NCI-H2227 treated with DMSO at 0.1 percent for 48 hours (cell line): ENCODE measurements at regions not wholly inside any gene's neighbourhood (a gene's known extent, or its start where the extent isn't known, plus 50 kb on each side); places are given as distances from the start of the nearest gene placed in this dataset.
"Not testable (repeated sequence)": the region's sequence is repeated elsewhere in the genome, so short reads cannot be mapped to it uniquely, and the experiment has no call there.

ENCODE experiments used
- DNase-seq: peaks from one replicate; lab custom pipeline; 2025; lab: John Stamatoyannopoulos, UW

DNA sequence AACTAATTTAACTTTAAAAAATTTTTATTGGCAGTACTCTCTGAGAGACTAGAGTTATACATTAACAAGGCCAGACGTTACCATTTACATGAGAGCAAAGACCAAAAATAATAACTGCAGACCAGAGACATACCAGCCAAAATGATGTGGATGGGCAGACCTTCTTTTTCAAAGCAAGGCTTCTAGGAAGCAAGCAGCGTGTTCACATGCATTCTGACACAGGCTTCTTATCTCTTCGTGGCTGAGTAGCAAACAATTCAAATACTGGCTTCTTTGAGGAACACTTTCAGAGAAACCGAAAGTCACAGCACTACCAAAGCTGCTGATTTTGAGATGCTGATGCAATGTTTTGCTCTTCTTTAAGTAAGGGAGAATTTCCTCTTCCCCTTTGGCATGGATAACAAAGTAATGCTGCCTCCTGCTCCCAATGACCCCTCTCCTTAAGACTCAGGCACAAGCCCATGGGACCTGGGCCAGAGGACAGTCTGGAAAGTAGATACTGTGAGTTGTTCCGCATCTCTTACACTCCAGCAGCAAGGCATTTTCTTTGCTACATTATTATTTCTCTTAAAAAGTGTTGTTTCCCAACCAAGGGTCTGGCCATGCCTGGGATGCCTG, 181.9 kb downstream of the MREG start:
- DNase-seq: no peak

DNA sequence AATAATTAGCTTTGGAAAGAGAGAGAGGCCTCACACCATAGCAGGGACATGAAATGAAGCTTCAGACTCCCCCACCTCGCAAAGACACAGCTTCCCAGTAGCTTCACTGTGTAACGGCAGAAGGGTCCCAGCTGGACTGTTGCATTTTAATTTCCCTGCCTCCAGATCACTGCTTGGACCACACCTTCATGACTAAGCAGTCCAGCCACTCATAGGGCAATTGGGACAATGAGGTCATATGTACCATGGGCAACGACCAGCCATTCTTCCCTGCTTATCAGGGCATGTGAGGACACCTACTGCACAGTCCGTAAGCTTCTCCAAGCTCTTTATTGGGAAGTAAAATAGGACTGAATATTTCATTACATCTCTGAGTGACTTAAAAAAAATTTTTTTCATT, 183.0 kb downstream of the MREG start:
- DNase-seq: no peak

DNA sequence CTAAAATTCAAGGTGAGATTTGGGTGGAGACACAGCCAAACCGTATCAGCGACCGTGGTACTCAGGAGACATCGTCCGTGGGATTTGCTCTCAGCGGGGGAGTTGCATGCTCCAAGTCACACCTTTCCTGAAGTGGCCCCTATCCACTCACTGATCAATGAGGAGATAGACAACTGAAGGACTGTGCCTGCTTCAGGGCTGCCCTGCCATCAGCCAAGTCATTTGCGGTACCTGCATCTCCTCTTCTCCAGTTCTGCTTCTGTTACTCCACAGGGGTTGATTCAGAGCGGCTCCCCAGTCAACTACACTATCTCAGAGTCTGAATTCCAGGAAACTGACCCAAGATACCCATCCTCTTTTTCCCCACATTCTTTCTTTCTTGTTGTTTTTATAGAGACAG, 184.1 kb downstream of the MREG start:
- no peak for DNase-seq

DNA sequence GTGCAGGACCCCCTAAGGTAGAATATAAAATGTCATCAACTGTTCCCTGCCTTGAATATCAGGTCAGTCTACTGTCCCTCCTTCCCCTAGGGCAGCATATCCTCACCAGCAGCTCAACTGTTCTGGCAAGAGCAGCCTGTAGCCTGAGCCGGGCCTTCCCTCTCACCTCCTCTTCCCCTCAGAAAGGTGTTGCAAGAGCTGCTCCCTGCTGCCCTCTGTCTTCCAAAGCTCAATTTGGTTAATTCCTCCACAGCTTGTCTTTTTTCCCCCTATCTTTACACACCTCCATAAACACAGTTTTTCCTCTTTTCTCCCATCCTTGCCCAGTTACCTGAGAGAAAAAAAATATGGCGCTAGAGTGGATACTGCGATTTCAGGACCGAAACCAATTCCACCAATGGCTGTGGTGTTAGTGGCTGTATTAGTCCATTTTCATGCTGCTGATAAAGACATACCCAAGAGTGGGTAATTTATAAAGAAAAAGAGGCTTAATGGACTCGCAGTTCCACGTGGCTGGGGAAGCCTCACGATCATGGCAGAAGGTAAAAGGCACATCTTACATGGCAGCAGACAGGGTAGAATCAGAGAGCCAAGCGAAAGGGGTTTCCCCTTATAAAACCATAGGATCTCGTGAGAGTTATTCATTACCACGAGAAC, 184.7 kb downstream of the MREG start:
- no peak for DNase-seq

DNA sequence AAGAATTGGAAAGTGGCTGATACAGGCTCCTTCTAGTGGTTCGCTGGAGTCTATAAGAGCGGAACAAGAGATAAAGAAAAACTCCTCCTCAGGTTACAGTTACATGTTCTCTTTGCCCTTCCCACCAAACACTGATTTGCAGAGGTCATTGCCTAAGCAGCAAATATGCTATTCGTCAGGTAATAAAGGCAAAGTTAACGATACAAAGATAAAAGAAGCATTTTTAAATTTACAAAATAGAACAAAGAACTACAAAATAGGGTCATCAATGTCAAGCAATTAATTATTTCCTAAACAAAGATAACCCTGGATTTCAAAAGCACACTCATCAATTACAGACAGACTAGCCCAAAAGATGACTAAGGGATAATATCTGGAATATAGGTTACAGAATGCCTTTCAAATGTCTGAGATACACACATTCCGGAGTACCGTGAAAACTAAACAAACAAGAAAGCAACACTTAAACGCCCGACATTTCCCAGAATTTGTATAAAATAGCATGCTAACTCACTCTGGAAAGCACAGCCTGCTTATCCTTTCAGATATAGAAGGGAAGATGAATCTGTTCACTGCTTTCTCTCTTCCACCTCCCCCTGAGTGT, 186.4 kb downstream of the MREG start:
- DNase-seq: no peak

DNA sequence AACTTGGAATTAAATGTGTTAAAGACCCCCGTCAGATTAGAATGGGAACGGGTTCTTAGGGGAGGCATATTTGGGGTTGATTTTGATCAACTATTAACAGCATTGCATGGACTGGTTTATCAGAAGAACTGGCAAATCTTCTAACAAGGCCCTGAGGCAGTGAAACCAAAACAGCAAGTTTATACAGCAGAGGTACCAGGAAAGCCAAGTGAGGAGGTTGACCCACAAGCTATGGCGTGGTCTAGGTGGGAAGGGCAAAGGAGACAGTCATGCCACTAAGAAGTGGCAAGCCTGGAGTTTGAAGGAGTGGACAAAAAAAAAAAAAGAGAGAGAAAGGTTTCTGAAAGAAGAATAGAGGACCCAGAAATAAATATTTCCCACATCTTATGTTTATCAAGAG, 187.0 kb downstream of the MREG start:
- DNase-seq: no peak

DNA sequence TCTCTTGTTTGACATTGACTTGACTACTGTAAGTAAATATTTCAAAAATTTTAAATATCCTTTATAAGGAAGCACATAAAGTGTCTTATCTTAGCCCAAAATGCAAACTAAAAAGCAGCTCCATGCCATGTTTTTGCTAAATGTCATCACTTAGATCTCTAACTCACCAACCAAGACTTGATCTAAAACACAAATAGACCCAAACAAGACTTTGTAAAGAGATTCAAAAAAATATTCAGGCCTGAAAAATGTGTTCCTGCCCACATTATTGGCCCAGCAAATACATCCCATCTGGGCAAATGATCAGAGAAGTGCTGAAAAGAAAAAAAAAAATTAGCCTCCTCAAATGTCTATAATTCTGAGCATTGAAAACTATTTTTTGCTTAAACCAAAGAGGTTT, 187.6 kb downstream of the MREG start:
- DNase-seq: no peak

DNA sequence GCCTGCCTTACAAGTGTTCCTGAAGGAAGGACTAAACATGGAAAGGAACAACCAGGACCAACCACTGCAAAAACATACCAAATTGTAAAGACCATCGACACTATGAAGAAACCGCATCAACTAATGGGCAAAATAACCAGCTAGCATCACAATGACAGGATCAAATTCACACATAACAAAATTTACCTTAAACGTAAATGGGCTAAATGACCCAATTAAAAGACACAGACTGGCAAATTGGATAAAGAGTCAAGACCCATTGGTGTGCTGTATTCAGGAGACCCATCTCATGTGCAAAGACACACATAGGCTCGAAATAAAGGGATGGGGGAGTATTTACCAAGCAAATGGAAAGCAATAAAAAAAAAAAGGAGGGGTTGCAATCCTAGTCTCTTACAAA, 192.1 kb downstream of the MREG start:
- DNase-seq: not testable (repeated sequence)

DNA sequence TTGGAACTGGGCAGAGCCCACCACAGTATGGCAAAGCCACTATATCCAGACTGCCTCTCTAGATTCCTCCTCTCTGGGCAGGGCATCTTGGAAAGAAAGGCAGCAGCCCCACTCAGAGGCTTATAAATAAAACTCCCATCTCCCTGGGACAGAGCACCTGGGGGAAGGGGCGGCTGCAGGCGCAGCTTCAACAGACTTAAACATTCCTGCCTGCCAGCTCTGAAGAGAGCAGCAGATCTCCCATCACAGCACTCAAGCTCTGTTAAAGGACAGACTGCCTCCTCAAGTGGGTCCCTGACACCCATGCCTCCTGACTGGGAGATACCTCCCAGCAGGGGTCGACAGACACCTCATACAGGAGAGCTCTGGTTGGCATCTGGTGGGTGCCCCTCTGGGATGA, 193.6 kb downstream of the MREG start:
- DNase-seq: not testable (repeated sequence)

DNA sequence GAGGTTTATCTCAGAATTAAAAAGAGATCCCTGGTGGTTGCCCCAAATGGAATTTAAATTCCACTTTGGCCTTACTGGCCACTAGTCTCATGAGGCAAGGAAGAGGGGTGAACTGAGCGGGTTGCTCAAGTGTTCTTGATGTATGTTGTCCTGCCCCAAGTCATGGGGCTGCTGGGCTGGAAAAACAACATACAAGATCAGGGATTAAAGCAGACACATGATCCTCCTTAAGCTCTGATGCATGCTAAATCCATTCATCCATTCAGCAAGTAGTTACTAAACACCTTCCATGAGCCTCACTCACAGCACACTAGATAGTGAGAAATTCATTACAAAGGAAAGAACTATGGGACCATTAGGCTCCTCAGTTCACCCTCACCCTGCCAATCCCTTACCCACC, 196.3 kb downstream of the MREG start:
- no peak for DNase-seq

DNA sequence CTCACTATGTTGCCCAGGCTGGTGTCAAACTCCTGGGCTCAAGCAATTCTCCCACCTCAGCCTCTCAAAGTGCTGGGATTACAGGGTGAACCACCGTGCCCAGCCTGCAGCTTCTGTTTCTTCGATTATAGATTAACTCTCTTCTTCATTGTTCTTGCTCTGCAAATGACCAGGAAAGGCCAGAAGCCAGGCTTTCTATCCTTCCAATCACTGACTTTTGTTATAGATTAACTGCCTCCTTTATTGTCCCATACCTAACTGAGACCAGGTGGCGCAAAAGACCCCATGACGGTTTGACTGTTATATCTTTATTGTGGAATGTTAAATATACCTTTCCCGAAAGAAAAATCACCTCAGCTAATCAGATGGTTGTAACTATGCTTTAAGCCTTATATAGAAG, 196.9 kb downstream of the MREG start:
- no peak for DNase-seq

DNA sequence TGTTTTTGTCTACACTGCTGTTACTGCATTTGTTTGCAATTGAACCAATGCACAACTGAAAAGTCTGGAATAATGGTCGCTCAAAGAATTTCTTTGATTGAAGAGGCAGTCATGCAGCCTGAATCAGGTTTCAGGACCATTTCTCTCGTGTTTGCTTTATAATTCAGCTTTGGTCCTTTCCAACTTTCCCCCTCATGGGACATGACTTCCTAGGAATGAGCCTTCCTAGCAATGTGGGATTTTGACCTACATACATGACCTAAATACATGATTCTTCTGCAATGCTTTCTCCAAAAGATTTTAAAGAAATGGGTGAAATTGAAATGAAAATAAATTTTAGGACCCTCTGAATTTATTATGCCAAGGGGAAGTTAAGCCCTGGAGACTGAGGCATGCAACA, 197.4 kb downstream of the MREG start:
- DNase-seq: no peak

DNA sequence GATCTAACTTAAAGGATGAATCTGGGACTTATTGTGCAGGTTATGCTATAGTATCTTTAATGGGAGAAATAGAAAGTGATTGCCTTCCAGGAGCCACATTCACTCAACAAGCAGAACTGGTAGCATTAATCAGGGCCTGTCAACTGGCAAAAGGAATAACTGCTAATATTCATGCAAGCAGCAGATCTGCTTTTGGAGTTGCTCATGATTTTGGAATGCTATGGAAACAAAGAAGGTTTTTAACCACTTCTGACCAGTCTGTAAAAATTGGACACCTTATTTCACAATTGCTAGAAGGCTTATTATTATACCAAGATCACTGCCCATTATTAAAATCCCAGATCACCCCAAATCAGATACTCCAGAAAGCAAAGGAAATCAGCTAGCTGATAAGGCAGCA, 200.4 kb downstream of the MREG start:
- no peak for DNase-seq

DNA sequence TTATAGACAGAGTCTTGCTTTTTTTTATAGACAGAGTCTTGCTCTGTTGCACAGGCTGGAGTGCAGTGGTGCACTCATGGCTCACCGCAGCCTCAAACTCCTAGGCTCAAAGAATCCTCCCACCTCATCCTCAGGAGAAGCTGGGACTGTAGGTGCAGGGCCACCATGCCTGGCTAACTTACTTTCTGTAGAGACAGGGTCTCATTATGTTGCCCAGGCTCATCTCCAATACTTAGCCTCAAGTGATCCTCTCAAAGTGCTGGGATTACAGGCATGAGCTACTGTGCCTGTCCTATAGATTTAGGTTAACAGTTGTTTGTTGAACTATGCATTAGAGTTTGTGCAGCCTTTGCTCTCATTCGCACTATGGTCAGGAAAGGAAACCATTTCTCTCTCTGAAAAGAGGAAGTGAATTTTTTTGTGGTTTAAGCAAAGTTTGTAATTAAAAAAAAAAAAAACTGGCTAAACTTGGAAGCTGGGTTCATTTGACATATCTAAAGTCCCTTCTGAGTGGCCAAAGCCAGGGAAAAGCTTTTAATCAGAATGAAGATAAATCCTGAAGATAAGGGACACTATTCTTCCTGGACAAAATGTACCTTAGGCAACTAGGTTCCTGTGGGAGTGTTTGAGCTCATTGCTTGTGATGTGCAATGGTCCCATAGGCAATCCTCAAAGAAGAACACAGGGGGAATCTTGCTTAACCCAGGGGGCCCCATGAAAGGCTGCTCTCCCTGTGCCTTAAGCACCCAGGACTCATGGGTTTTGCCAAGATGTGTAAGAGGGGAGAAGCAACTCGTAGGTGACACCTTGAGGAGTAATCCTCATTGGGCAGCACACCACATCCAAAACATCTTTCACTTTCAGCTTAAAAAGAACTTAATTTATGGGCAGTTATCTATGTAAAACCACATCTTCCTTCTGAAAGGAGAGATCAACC, 201.7 kb downstream of the MREG start:
- no peak for DNase-seq

DNA sequence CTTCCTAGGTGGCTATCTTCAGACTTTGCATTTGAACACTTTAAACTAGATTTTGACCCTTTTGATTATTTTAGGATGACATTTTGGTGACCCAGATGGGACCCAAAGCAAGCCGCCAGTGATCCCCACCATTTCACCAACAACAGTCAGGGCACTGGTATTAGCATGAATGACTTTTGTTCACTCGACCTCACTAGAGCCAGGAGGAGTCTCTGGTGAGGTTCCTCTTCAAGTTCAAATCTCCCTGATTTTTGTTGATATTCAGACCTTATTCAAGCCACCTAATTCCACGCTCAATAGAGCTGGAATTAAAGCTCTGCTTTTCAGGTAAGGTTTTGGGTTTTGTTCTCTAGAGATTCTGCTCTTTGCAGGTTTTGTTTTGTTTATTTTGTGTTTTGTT, 202.3 kb downstream of the MREG start:
- DNase-seq: no peak

DNA sequence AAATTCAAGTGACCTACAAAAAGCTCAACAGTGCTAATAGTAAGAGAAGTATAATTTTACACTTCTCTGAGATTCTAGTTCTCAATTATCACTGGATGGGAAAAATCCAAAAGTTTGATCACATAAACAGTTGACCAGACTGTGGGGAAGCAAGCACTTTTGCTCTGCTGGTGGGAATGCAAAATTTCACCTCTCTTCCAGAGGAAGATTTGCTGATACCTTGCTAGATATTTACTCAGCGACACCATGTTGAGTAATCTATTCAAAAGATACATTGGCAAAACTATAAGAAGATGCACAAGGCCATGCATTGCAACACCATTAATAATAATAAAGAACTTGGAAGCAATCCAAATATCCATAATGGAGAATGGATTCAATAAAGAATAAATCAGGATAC, 204.4 kb downstream of the MREG start:
- DNase-seq: no peak

DNA sequence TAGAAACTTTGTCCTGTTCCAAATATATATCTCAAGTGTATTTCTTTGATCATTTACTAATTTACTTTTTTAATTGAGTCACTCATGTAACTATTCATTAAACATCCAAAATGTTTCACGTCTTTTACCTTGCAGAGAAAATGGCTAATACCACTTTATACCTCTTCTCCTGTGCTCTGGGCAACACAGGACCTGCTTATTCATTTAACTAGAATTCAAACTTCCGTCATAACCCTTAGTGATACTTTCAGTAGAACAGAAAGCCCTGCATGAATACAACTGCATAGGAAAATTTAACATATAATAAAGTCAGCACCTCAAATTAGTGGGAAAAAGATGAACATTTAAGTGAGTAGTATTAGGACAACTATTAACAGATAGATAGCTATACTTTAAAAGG, 205.2 kb downstream of the MREG start:
- no peak for DNase-seq

DNA sequence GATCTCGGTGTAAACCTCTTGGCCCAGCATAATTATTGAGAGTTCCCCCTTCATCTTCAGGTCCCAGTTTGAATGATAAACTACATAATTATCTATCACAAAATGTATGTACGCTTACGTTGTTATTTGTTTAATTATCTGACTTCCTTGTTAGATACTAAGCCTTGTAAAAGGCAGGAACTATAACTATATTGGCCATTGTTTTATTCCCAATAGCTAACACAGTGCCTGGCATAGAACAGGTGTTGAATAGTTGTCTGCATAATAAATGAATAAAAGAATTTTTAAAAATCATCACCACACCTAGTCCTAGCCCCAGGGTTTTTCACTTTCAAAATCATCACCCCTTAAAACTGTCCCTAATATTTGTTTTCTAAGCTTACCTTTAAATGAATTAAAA, 207.9 kb downstream of the MREG start:
- DNase-seq: no peak

DNA sequence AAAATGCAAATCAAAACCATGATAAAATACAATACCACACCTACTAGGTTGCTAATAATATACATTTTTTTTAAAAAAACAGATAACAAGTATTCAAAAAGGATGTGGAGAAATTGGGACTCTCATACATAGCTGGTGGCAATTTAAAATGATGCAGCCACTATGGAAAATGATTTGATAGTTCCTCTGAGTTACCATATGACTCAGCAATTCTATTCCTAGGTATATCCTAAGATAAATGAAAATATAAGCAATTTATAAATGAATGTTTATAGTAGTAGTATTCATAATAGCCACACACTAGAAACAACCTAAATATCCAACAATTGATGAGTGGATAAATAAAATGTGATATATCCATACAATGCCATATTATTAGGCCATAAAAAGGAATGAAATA, 210.2 kb downstream of the MREG start:
- no peak for DNase-seq

DNA sequence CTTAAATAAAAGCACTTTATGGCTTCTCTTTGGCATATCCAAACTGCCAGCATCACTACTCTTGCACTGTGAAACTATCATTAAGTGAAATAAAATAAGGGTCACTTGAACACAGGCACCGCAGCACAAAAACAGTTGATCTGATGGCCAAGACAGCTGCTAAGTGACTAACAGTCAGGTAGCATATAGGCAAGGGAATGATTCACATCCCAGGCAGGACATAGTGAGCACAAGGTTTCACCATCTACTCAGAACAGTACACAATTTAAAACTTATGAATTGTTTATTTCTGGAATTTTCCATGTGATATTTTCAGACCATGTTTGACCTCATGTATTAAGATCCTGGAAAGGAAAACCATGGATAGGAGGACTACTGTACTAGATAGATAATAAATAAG, 214.2 kb downstream of the MREG start:
- DNase-seq: no peak

DNA sequence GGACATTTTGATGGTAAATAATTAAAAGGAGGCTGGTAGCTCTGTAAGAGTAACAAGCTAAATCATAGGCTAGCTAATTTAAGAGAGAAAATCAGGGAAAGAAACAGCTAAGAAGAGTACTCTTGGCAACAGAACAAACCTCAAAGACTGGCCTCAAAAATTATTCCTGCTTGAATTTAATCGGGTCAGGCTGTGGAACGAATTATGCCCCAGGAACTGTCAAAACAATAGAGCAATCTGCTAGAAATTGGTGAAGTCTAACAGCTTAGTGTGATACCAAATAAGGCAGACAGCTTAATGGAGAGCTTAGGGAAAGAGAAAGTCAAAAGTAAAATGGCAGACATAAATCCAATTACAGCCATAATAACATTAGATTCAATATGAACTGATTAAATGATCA, 215.7 kb downstream of the MREG start:
- DNase-seq: no peak

DNA sequence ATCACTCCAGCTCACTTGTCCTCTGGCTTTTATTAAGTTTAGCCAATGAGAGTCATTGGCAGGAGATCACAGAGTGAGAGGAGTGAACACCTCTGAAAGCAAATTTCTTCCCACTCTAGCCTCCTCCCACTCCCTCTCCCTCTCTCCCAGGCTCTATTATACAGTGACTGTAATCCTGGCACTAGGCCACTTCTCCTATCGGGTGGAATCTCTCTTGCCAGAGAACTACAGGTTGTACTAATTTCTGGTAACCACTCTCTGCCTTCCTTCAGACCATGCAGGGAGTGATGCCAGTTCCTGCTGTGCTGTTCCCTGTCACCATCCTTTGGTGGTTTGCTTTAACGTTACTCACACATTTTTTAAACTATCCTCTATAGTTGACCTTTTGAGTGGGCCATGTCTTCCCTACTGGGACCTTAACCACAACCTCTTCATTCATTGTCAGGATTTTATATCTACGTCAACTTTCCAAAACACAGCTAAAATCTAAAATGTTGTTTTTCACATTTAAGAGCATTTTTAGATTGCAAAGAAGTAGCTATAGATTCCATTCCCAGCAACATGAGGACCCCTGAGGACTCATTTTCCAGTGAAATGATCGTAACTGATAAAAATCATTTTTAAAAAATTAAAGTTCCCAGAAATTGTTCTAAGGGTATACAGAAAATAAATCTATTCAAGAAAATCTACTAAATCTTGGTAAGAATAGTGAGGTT, 217.1 kb downstream of the MREG start:
- no peak for DNase-seq
